Stimulated activated CD4-positive, alpha-beta T cell treated with anti-CD3 and anti-CD28 coated beads, Interleukin-2, amount 100 ng/mL, for 48 hours (primary cell): ENCODE measurements at regions not wholly inside any gene's neighbourhood (a gene's known extent, or its start where the extent isn't known, plus 50 kb on each side); places are given as distances from the start of the nearest gene placed in this dataset.
"Not testable (repeated sequence)": the region's sequence is repeated elsewhere in the genome, so short reads cannot be mapped to it uniquely, and the experiment has no call there.

Experiments used
- DNase-seq, 2 donors: peaks; one replicate each; pipeline ENCODE4 v3.0.0-alpha.2; 2020

- no peak for DNase-seq
Measured at GRCh38 chr3:22334996-22335395, 584.0 kb upstream of the ZNF385D start.

GRCh38 chr3:22349215-22349851 is 598.3 kb upstream of the ZNF385D start:
- no peak for DNase-seq

- no peak for DNase-seq
Measured at GRCh38 chr3:22351806-22352205, 600.8 kb upstream of the ZNF385D start.

GRCh38 chr3:22353126-22353525 is 602.1 kb upstream of the ZNF385D start:
- no peak for DNase-seq

GRCh38 chr3:22358334-22358733 is 607.3 kb upstream of the ZNF385D start:
- DNase-seq = no peak

GRCh38 chr3:22360164-22360563 is 609.2 kb upstream of the ZNF385D start:
- DNase-seq = no peak

GRCh38 chr3:22360970-22361369 is 610.0 kb upstream of the ZNF385D start:
- no peak for DNase-seq

- no peak for DNase-seq
Measured at GRCh38 chr3:22361521-22361920, 610.5 kb upstream of the ZNF385D start.

- no peak for DNase-seq
Measured at GRCh38 chr3:22364851-22365250, 613.8 kb upstream of the ZNF385D start.

- no peak for DNase-seq
Measured at GRCh38 chr3:22366781-22367180, 615.8 kb upstream of the ZNF385D start.

- no peak for DNase-seq
Measured at GRCh38 chr3:22371036-22371435, 620.0 kb upstream of the ZNF385D start.

- DNase-seq = no peak
Measured at GRCh38 chr3:22371607-22372291, 620.7 kb upstream of the ZNF385D start.

GRCh38 chr3:22372292-22373062 is 621.5 kb upstream of the ZNF385D start:
- no peak for DNase-seq

- no peak for DNase-seq
Measured at GRCh38 chr3:22373182-22373581, 622.2 kb upstream of the ZNF385D start.

GRCh38 chr3:22373827-22374226 is 622.8 kb upstream of the ZNF385D start:
- DNase-seq = no peak

GRCh38 chr3:22377421-22377820 is 626.4 kb upstream of the ZNF385D start:
- no peak for DNase-seq

- DNase-seq = no peak
Measured at GRCh38 chr3:22378869-22379268, 627.9 kb upstream of the ZNF385D start.

GRCh38 chr3:22380253-22380652 is 629.2 kb upstream of the ZNF385D start:
- DNase-seq = no peak

- DNase-seq = not testable (repeated sequence)
Measured at GRCh38 chr3:22381564-22381963, 630.6 kb upstream of the ZNF385D start.

GRCh38 chr3:22383285-22383684 is 632.3 kb upstream of the ZNF385D start:
- no peak for DNase-seq

- no peak for DNase-seq
Measured at GRCh38 chr3:22386107-22386506, 635.1 kb upstream of the ZNF385D start.

- DNase-seq = no peak
Measured at GRCh38 chr3:22392286-22392685, 641.3 kb upstream of the ZNF385D start.

GRCh38 chr3:22392859-22393258 is 641.8 kb upstream of the ZNF385D start:
- DNase-seq = no peak

- no peak for DNase-seq
Measured at GRCh38 chr3:22399566-22399965, 648.6 kb upstream of the ZNF385D start.
